Neural cell (in vitro differentiated cells): ENCODE measurements at regions not wholly inside any gene's neighbourhood (a gene's known extent, or its start where the extent isn't known, plus 50 kb on each side); places are given as distances from the start of the nearest gene placed in this dataset.

Experiments
- CTCF ChIP-seq: fragments of 450-650 bp; IDR thresholded peaks from 2 replicates; pipeline ENCODE4 v1.5.1; 2014; ENCODE audit warnings: antibody characterized with exemption, mild to moderate bottlenecking, moderate library complexity; ENCODE audit not compliant: poor library complexity, severe bottlenecking
- EP300 ChIP-seq: fragments of 450-650 bp; conservative IDR thresholded peaks from 2 replicates; pipeline ENCODE4 v1.6.1; 2014; ENCODE audit warnings: antibody characterized with exemption, mild to moderate bottlenecking, moderate library complexity; ENCODE audit not compliant: poor library complexity, severe bottlenecking
- EZH2 ChIP-seq: fragments of 200-600, 300-800 bp; shearing (Covaris generic), sonication (generic); IDR thresholded peaks from 2 replicates; pipeline ENCODE4 v1.6.1; 2014; ENCODE audit warnings: antibody characterized with exemption, low read length, borderline replicate concordance, mild to moderate bottlenecking; ENCODE audit not compliant: insufficient read depth, poor library complexity, severe bottlenecking
- MXI1 ChIP-seq: fragments of 450-650 bp; conservative IDR thresholded peaks from 2 replicates; pipeline ENCODE4 v1.6.1; 2014; ENCODE audit warnings: antibody characterized with exemption, mild to moderate bottlenecking; ENCODE audit not compliant: poor library complexity, severe bottlenecking
- POLR2AphosphoS5 ChIP-seq: IDR thresholded peaks from 2 replicates; pipeline ENCODE4 v1.6.1; 2012
- RAD21 ChIP-seq: fragments of 450-650 bp; conservative IDR thresholded peaks from 2 replicates; pipeline ENCODE4 v1.6.1; 2014; ENCODE audit warnings: antibody characterized with exemption, mild to moderate bottlenecking, moderate library complexity
- REST ChIP-seq: IDR thresholded peaks from 2 replicates; pipeline ENCODE4 v1.6.1; 2012; ENCODE audit warnings: borderline replicate concordance
- SMC3 ChIP-seq: fragments of 450-650 bp; conservative IDR thresholded peaks from 2 replicates; pipeline ENCODE4 v1.6.1; 2014; ENCODE audit warnings: antibody characterized with exemption, mild to moderate bottlenecking, moderate library complexity; ENCODE audit not compliant: poor library complexity
- TAF1 ChIP-seq: IDR thresholded peaks from 2 replicates; pipeline ENCODE4 v1.6.1; 2012; ENCODE audit warnings: low read depth

- TF ChIP-seq EZH2 (no peak), CTCF (no peak), RAD21 (no peak), EP300 (no peak), REST (no peak), TAF1 (no peak), POLR2AphosphoS5 (no peak), MXI1 (no peak), SMC3 (no peak)
Measured at GRCh38 chr1:36696261-36696940, 213.7 kb upstream of the CSF3R start.
